ENCODE measurements at regions not wholly inside any gene's neighbourhood (a gene's known extent, or its start where the extent isn't known, plus 50 kb on each side); places are given as distances from the start of the nearest gene placed in this dataset.

- TF ChIP-seq POLR2A (IDR thresholded peaks at IDR 0.05) (no peak), CTCF (IDR thresholded peaks at IDR 0.05 in 8 of 11, conservative IDR thresholded peaks at IDR 0.05 in 3 of 11) (no peak)
Measured at GRCh38 chr3:78283994-78284393, 1244.1 kb downstream of the ROBO2 start.
